ENCODE measurements at regions not wholly inside any gene's neighbourhood (a gene's known extent, or its start where the extent isn't known, plus 50 kb on each side); places are given as distances from the start of the nearest gene placed in this dataset.

- no peaks in the 10 kb centered on the region for H3K4me1 ChIP-seq (ENCODE audit: control insufficient read depth in 1 of 2, insufficient read depth in 2 of 2, low read length in 2 of 2)
- H3K79me2 ChIP-seq (ENCODE audit: control insufficient read depth, insufficient read depth, low read length, poor library complexity), result no peaks in the 10 kb centered on the region
- no peak overlapping the region for H3K4me3 ChIP-seq (ENCODE audit: low read depth, low read length)
- no peak overlapping the region for H3K18ac ChIP-seq (ENCODE audit: low read length)
- no peak overlapping the region for H3K14ac ChIP-seq (ENCODE audit: low read length)
- H2BK120ac ChIP-seq (ENCODE audit: insufficient read depth, low read length, poor library complexity), result no peak overlapping the region
- no peaks in the 10 kb centered on the region for H3K27me3 ChIP-seq (ENCODE audit: insufficient read depth, low read length)
- H2BK5ac ChIP-seq (ENCODE audit: low read depth, low read length, poor library complexity), result no peak overlapping the region
- no peaks in the 10 kb centered on the region for H3K79me1 ChIP-seq (ENCODE audit: low read length)
- H3K36me3 ChIP-seq (ENCODE audit: control insufficient read depth in 1 of 2, insufficient read depth in 2 of 2, low read length in 2 of 2), result no peaks in the 10 kb centered on the region
- H4K91ac ChIP-seq (ENCODE audit: low read depth, low read length), result no peak overlapping the region
- no peak overlapping the region for H3K23ac ChIP-seq (ENCODE audit: low read length)
- H3K9me3 ChIP-seq (ENCODE audit: insufficient read depth, low read depth, low read length), result no peaks in the 10 kb centered on the region
- H3K4ac ChIP-seq (ENCODE audit: low read depth, low read length), result no peak overlapping the region
- no peak overlapping the region for H2AK5ac ChIP-seq (ENCODE audit: low read length)
- no peak overlapping the region for H2AFZ ChIP-seq (ENCODE audit: insufficient read depth, low read length, poor library complexity)
- no peak for DNase-seq
- H4K12ac ChIP-seq (ENCODE audit: low read depth, low read length), result no peak overlapping the region
- H4K8ac ChIP-seq (ENCODE audit: low read depth, low read length), result no peak overlapping the region
- H3K4me2 ChIP-seq (ENCODE audit: low read length), result no peak overlapping the region
- no peak overlapping the region for H3K9ac ChIP-seq (ENCODE audit: low read length)
- H2BK12ac ChIP-seq (ENCODE audit: low read length), result no peak overlapping the region
- H3K27ac ChIP-seq (ENCODE audit: low read depth, low read length), result no peak overlapping the region
Measured at GRCh38 chr3:148262980-148263379, 434.7 kb upstream of the AGTR1 start.

GRCh38 chr3:148265841-148266240, 431.9 kb upstream of the AGTR1 start:
- Histone ChIP-seq H4K8ac (ENCODE audit: low read depth, low read length) (no peak overlapping the region), H3K4ac (ENCODE audit: low read depth, low read length) (no peak overlapping the region), H3K27ac (ENCODE audit: low read depth, low read length) (no peak overlapping the region), H4K91ac (ENCODE audit: low read depth, low read length) (no peak overlapping the region), H3K79me1 (ENCODE audit: low read length) (no peaks in the 10 kb centered on the region), H3K18ac (ENCODE audit: low read length) (no peak overlapping the region), H3K36me3 (ENCODE audit: control insufficient read depth in 1 of 2, insufficient read depth in 2 of 2, low read length in 2 of 2) (no peaks in the 10 kb centered on the region), H2AK5ac (ENCODE audit: low read length) (no peak overlapping the region), H3K4me2 (ENCODE audit: low read length) (no peak overlapping the region), H3K27me3 (ENCODE audit: insufficient read depth, low read length) (no peaks in the 10 kb centered on the region), H2BK5ac (ENCODE audit: low read depth, low read length, poor library complexity) (no peak overlapping the region), H3K23ac (ENCODE audit: low read length) (no peak overlapping the region), H3K14ac (ENCODE audit: low read length) (no peak overlapping the region), H3K79me2 (ENCODE audit: control insufficient read depth, insufficient read depth, low read length, poor library complexity) (no peaks in the 10 kb centered on the region), H3K9me3 (ENCODE audit: insufficient read depth, low read depth, low read length) (no peaks in the 10 kb centered on the region), H3K4me1 (ENCODE audit: control insufficient read depth in 1 of 2, insufficient read depth in 2 of 2, low read length in 2 of 2) (no peaks in the 10 kb centered on the region), H3K9ac (ENCODE audit: low read length) (no peak overlapping the region), H2BK120ac (ENCODE audit: insufficient read depth, low read length, poor library complexity) (no peak overlapping the region), H2AFZ (ENCODE audit: insufficient read depth, low read length, poor library complexity) (no peak overlapping the region), H3K4me3 (ENCODE audit: low read depth, low read length) (no peak overlapping the region), H2BK12ac (ENCODE audit: low read length) (no peak overlapping the region), H4K12ac (ENCODE audit: low read depth, low read length) (no peak overlapping the region)
- DNase-seq, result no peak
- no CpG with 5 or more reads among the region's 3 CpGs for WGBS (ENCODE audit: extremely low coverage, insufficient coverage, insufficient read length)

- no peak overlapping the region for H3K4me2 ChIP-seq (ENCODE audit: low read length)
- no peak overlapping the region for H4K91ac ChIP-seq (ENCODE audit: low read depth, low read length)
- H3K9ac ChIP-seq (ENCODE audit: low read length), result no peak overlapping the region
- H3K27ac ChIP-seq (ENCODE audit: low read depth, low read length), result no peak overlapping the region
- no peak overlapping the region for H2BK120ac ChIP-seq (ENCODE audit: insufficient read depth, low read length, poor library complexity)
- no peaks in the 10 kb centered on the region for H3K79me1 ChIP-seq (ENCODE audit: low read length)
- no peak overlapping the region for H2BK12ac ChIP-seq (ENCODE audit: low read length)
- no peak overlapping the region for H3K4ac ChIP-seq (ENCODE audit: low read depth, low read length)
- no peak overlapping the region for H2BK5ac ChIP-seq (ENCODE audit: low read depth, low read length, poor library complexity)
- H4K12ac ChIP-seq (ENCODE audit: low read depth, low read length), result no peak overlapping the region
- no peak overlapping the region for H3K23ac ChIP-seq (ENCODE audit: low read length)
- H3K14ac ChIP-seq (ENCODE audit: low read length), result no peak overlapping the region
- H3K79me2 ChIP-seq (ENCODE audit: control insufficient read depth, insufficient read depth, low read length, poor library complexity), result no peaks in the 10 kb centered on the region
- WGBS (ENCODE audit: extremely low coverage, insufficient coverage, insufficient read length), result no CpG with 5 or more reads among the region's 2 CpGs
- no peak overlapping the region for H3K18ac ChIP-seq (ENCODE audit: low read length)
- H2AK5ac ChIP-seq (ENCODE audit: low read length), result no peak overlapping the region
- no peak for DNase-seq
- H2AFZ ChIP-seq (ENCODE audit: insufficient read depth, low read length, poor library complexity), result no peak overlapping the region
- no peak overlapping the region for H3K4me3 ChIP-seq (ENCODE audit: low read depth, low read length)
- H3K9me3 ChIP-seq (ENCODE audit: insufficient read depth, low read depth, low read length), result no peaks in the 10 kb centered on the region
- no peaks in the 10 kb centered on the region for H3K4me1 ChIP-seq (ENCODE audit: control insufficient read depth in 1 of 2, insufficient read depth in 2 of 2, low read length in 2 of 2)
- no peaks in the 10 kb centered on the region for H3K36me3 ChIP-seq (ENCODE audit: control insufficient read depth in 1 of 2, insufficient read depth in 2 of 2, low read length in 2 of 2)
- no peak overlapping the region for H4K8ac ChIP-seq (ENCODE audit: low read depth, low read length)
- no peaks in the 10 kb centered on the region for H3K27me3 ChIP-seq (ENCODE audit: insufficient read depth, low read length)
Measured at GRCh38 chr3:148266341-148266740, 431.4 kb upstream of the AGTR1 start.

GRCh38 chr3:148269816-148270215, 427.9 kb upstream of the AGTR1 start:
- Histone ChIP-seq H2BK12ac (ENCODE audit: low read length) (no peak overlapping the region), H3K79me2 (ENCODE audit: control insufficient read depth, insufficient read depth, low read length, poor library complexity) (no peaks in the 10 kb centered on the region), H2BK120ac (ENCODE audit: insufficient read depth, low read length, poor library complexity) (no peak overlapping the region), H3K79me1 (ENCODE audit: low read length) (no peaks in the 10 kb centered on the region), H3K18ac (ENCODE audit: low read length) (no peak overlapping the region), H3K4ac (ENCODE audit: low read depth, low read length) (no peak overlapping the region), H3K9me3 (ENCODE audit: insufficient read depth, low read depth, low read length) (no peaks in the 10 kb centered on the region), H3K27me3 (ENCODE audit: insufficient read depth, low read length) (no peaks in the 10 kb centered on the region), H2AFZ (ENCODE audit: insufficient read depth, low read length, poor library complexity) (no peak overlapping the region), H3K14ac (ENCODE audit: low read length) (no peak overlapping the region), H3K4me3 (ENCODE audit: low read depth, low read length) (no peak overlapping the region), H2BK5ac (ENCODE audit: low read depth, low read length, poor library complexity) (no peak overlapping the region), H2AK5ac (ENCODE audit: low read length) (no peak overlapping the region), H4K91ac (ENCODE audit: low read depth, low read length) (no peak overlapping the region), H3K27ac (ENCODE audit: low read depth, low read length) (no peak overlapping the region), H4K12ac (ENCODE audit: low read depth, low read length) (no peak overlapping the region), H3K9ac (ENCODE audit: low read length) (no peak overlapping the region), H3K4me2 (ENCODE audit: low read length) (no peak overlapping the region), H3K23ac (ENCODE audit: low read length) (no peak overlapping the region), H3K36me3 (ENCODE audit: control insufficient read depth in 1 of 2, insufficient read depth in 2 of 2, low read length in 2 of 2) (no peaks in the 10 kb centered on the region), H3K4me1 (ENCODE audit: control insufficient read depth in 1 of 2, insufficient read depth in 2 of 2, low read length in 2 of 2) (no peaks in the 10 kb centered on the region), H4K8ac (ENCODE audit: low read depth, low read length) (no peak overlapping the region)
- no peak for DNase-seq

All from trophoblast cell (in vitro differentiated cells and primary cell).